Immature natural killer cell (primary cell): ENCODE measurements at regions not wholly inside any gene's neighbourhood (a gene's known extent, or its start where the extent isn't known, plus 50 kb on each side); places are given as distances from the start of the nearest gene placed in this dataset.
"Not testable (repeated sequence)": the region's sequence is repeated elsewhere in the genome, so short reads cannot be mapped to it uniquely, and the experiment has no call there.

Experiments used
- DNase-seq, 3 donors: peaks; one replicate each; pipeline ENCODE4 v3.0.0; 2022; ENCODE audit warnings: mixed read lengths in 1 of 3
- H3K27ac Mint-ChIP-seq, 6 donors: one replicate each; pipeline ENCODE4 v1.8.0; 2020; ENCODE audit warnings: mixed read lengths in 6 of 6, mild to moderate bottlenecking in 5 of 6, inconsistent platforms in 4 of 6, moderate library complexity in 3 of 6
- H3K27me3 Mint-ChIP-seq, 3 donors: one replicate each; pipeline ENCODE4 v1.8.0; 2020 to 2021; ENCODE audit warnings: low read depth in 3 of 3, mild to moderate bottlenecking in 3 of 3, mixed read lengths in 3 of 3, moderate library complexity in 3 of 3, inconsistent platforms in 1 of 3
- H3K36me3 Mint-ChIP-seq, 3 donors: one replicate each; pipeline ENCODE4 v1.8.0; 2020; ENCODE audit warnings: mixed read lengths in 3 of 3, inconsistent platforms in 2 of 3, mild to moderate bottlenecking in 2 of 3
- H3K4me1 Mint-ChIP-seq, 2 donors: one replicate each; pipeline ENCODE4 v1.8.0; 2020; ENCODE audit warnings: inconsistent platforms in 2 of 2, mild to moderate bottlenecking in 2 of 2, mixed read lengths in 2 of 2, moderate library complexity in 1 of 2
- H3K4me3 Mint-ChIP-seq, 5 donors: one replicate each; pipeline ENCODE4 v1.8.0; 2020; ENCODE audit warnings: mild to moderate bottlenecking in 5 of 5, mixed read lengths in 5 of 5, inconsistent platforms in 3 of 5, moderate library complexity in 3 of 5
- H3K9me3 Mint-ChIP-seq, 6 donors: one replicate each; pipeline ENCODE4 v1.8.0; 2020; ENCODE audit warnings: mild to moderate bottlenecking in 6 of 6, mixed read lengths in 6 of 6, inconsistent platforms in 4 of 6, moderate library complexity in 3 of 6

- H3K4me1 Mint-ChIP-seq = no peaks in the 10 kb centered on the region
- no peak overlapping the region for H3K4me3 Mint-ChIP-seq
- H3K36me3 Mint-ChIP-seq = no peaks in the 10 kb centered on the region
- no peak for DNase-seq
- H3K9me3 Mint-ChIP-seq = no peaks in the 10 kb centered on the region
- peaks cover 0 to 6% (median 4%) of the 10 kb centered on the region in 3 donors for H3K27me3 Mint-ChIP-seq
- no peak overlapping the region for H3K27ac Mint-ChIP-seq
Observed at GRCh38 chr10:8815969-8816368, 761.5 kb downstream of the GATA3 start.

DNA sequence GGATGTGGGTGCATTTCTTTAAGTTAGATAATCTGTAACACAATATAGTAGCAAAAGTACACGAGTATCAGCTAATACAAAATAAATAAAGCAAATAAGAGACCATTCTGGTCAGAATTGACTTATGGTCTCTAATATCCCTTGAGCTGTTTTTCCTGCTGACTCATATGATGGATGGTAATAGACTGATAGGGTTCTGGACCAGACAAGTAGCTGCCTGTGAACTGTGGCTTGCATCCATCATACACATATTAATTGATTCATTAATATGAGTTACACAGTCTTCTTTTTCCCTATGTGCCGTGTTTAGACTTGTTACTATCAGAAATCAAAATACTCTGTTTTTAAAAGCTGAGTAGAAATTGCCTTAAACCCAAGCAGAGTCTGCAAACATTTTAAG lies 762.8 kb downstream of the GATA3 start:
- Mint-ChIP-seq H3K4me3 (no peak overlapping the region), H3K9me3 (no peaks in the 10 kb centered on the region), H3K27ac (no peak overlapping the region), H3K27me3 (peaks cover 0 to 6% (median 4%) of the 10 kb centered on the region in 3 donors), H3K36me3 (no peaks in the 10 kb centered on the region), H3K4me1 (no peaks in the 10 kb centered on the region)
- no peak for DNase-seq

GRCh38 chr10:8825611-8826010 lies 771.1 kb downstream of the GATA3 start:
- Mint-ChIP-seq H3K4me3 (no peak overlapping the region), H3K9me3 (no peaks in the 10 kb centered on the region), H3K27me3 (peaks cover 0 to 4% (median 2%) of the 10 kb centered on the region in 3 donors), H3K36me3 (no peaks in the 10 kb centered on the region), H3K4me1 (no peaks in the 10 kb centered on the region), H3K27ac (no peak overlapping the region)
- DNase-seq = no peak

DNA sequence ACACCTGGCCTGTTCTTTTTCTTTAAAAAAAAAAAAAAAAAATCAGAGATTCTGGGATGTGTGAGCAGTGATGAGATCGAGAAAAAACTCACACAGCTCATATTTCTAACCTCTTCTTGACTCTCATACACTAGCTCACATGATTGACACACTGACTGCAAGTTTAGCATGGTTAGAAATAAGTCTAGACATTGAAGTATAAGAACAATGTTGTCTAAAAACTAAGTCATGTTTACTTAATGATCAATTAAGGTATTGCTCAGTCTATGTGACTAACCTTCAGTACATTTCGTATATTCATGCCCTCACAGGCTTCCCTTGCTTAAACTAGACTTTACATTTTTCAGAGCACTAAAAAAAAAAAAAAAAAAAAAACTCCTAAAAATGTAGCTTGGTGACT lies 775.1 kb downstream of the GATA3 start:
- no peak for DNase-seq
- H3K27ac Mint-ChIP-seq = no peak overlapping the region
- no peaks in the 10 kb centered on the region for H3K27me3 Mint-ChIP-seq
- H3K9me3 Mint-ChIP-seq = no peaks in the 10 kb centered on the region
- no peaks in the 10 kb centered on the region for H3K4me1 Mint-ChIP-seq
- H3K4me3 Mint-ChIP-seq = no peak overlapping the region
- no peaks in the 10 kb centered on the region for H3K36me3 Mint-ChIP-seq

DNA sequence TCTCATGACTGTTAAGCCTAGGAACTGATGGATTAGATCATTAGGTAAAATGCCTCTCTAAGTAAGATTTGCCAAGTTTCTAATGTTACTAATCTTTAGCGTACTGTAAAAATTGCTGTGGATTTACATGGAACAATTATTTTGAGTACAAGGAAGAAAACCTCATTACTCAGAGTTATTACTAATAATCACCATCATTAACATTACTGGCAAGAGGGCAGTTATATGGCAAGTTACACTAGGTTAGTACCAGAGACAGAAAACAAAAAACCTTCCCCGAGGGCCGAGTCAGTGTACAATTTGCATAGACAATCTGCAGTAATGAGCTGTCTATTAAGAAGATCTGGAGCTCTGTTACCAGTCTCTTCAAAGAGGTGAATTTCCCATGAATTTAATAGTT lies 775.6 kb downstream of the GATA3 start:
- Mint-ChIP-seq H3K4me1 (no peaks in the 10 kb centered on the region), H3K36me3 (no peaks in the 10 kb centered on the region), H3K4me3 (no peak overlapping the region), H3K27me3 (no peaks in the 10 kb centered on the region), H3K9me3 (peaks cover 0 to 2% (median 0%) of the 10 kb centered on the region in 6 donors), H3K27ac (no peak overlapping the region)
- no peak for DNase-seq

DNA sequence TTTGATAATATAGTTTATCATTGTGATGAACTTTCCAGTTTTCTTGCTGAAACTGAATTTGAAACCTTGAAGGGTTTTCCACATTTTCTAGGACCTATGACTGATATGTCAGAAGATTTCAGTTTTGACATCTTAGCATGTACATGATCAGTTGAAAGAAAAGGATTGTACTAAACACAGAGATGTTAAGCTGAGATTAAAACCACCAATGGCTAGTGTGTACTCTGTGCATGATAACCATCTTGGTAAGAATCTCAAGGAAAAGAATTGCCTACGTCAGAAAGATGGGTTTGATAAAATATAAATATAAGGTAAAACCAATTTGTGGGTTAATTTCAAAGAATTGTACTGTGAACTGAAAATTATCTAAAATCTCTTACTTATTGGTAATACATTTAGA lies 776.4 kb downstream of the GATA3 start:
- H3K9me3 Mint-ChIP-seq = peaks cover 0 to 3% (median 0%) of the 10 kb centered on the region in 6 donors
- no peaks in the 10 kb centered on the region for H3K4me1 Mint-ChIP-seq
- no peaks in the 10 kb centered on the region for H3K36me3 Mint-ChIP-seq
- H3K27ac Mint-ChIP-seq = no peak overlapping the region
- no peak overlapping the region for H3K4me3 Mint-ChIP-seq
- no peaks in the 10 kb centered on the region for H3K27me3 Mint-ChIP-seq
- no peak for DNase-seq

GRCh38 chr10:8835453-8836167 lies 781.1 kb downstream of the GATA3 start:
- Mint-ChIP-seq H3K4me1 (no peaks in the 10 kb centered on the region), H3K4me3 (no peak overlapping the region), H3K27me3 (peaks cover 0 to 3% (median 1%) of the 10 kb centered on the region in 3 donors), H3K36me3 (peaks cover 0 to 4% (median 0%) of the 10 kb centered on the region in 3 donors), H3K27ac (no peak overlapping the region), H3K9me3 (peaks cover 0 to 4% (median 0%) of the 10 kb centered on the region in 6 donors)
- DNase-seq = no peak

DNA sequence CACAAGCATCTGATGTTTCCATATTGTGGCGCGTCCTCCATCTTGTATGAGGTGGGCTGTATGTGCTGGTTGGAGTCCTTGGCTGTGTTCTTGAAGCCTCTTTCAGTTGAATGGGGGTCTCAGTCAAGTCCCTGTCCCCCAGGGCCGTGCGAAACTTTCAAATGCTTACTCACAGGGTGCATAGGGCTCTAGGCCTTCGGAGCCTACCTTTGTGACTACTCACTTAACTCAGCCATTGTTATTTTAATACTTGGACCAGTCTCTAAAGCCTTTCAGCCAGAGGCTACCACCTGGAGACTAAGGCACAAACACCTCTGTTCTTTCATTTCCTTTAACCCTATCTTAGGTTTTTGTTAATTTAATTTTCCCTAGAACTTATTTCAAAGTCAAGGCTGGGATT lies 785.9 kb downstream of the GATA3 start:
- no peaks in the 10 kb centered on the region for H3K4me1 Mint-ChIP-seq
- DNase-seq = no peak
- H3K36me3 Mint-ChIP-seq = peaks cover 0 to 4% (median 2%) of the 10 kb centered on the region in 3 donors
- peaks cover 1 to 5% (median 5%) of the 10 kb centered on the region in 3 donors for H3K27me3 Mint-ChIP-seq
- H3K9me3 Mint-ChIP-seq = peaks cover 0 to 10% (median 4%) of the 10 kb centered on the region in 6 donors
- H3K4me3 Mint-ChIP-seq = no peak overlapping the region
- no peak overlapping the region for H3K27ac Mint-ChIP-seq

- Mint-ChIP-seq H3K9me3 (peaks cover 0 to 15% (median 3%) of the 10 kb centered on the region in 6 donors), H3K27me3 (peaks cover 0 to 10% (median 2%) of the 10 kb centered on the region in 3 donors), H3K36me3 (peaks cover 0 to 2% (median 2%) of the 10 kb centered on the region in 3 donors), H3K4me3 (no peak overlapping the region), H3K4me1 (no peaks in the 10 kb centered on the region), H3K27ac (no peak overlapping the region)
- no peak for DNase-seq
Observed at GRCh38 chr10:8844141-8844540, 789.7 kb downstream of the GATA3 start.

DNA sequence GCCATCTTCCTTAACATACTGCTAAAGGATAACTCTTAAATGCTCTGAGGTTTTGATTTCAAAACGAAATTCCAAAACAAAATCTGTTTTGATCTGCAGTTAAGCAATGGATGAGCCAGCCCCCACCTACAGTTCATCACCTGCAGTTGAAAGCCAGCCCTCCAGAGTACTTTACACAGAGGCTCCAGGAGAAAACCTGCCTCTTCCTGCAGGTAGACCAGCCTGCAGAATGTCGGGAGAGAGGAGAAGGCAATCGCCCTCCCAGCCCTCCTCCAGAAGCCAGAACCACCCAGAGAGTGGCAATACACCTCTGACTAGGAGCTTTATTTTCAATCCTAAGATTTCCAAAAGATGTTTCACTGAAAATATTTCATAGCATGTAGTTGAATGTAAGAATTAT lies 798.1 kb downstream of the GATA3 start:
- no peak for DNase-seq
- Mint-ChIP-seq H3K36me3 (no peaks in the 10 kb centered on the region), H3K4me3 (no peak overlapping the region), H3K27me3 (peaks cover 0 to 7% (median 2%) of the 10 kb centered on the region in 3 donors), H3K4me1 (no peaks in the 10 kb centered on the region), H3K27ac (no peak overlapping the region), H3K9me3 (peaks cover 0 to 3% (median 0%) of the 10 kb centered on the region in 6 donors)

DNA sequence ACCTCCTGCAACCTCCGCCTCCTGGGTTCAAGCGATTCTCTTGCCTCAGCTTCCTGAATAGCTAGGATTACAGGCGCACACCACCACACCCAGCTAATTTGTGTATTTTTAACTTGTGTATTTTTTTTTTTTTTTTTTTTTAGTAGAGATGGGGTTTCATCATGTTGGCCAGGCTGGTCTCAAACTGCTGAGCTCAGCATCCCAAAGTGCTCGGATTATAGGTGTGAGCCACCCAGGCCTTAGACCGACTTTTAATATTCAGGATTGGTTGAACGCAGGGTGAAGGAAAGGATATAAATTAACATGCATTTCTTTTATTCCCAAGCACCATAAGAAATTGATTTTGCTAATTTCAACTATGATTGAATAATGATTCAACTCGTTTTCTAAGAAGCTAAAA lies 798.6 kb downstream of the GATA3 start:
- Mint-ChIP-seq H3K36me3 (no peaks in the 10 kb centered on the region), H3K27ac (no peak overlapping the region), H3K27me3 (peaks cover 0 to 7% (median 2%) of the 10 kb centered on the region in 3 donors), H3K4me3 (no peak overlapping the region), H3K9me3 (peaks cover 0 to 2% (median 0%) of the 10 kb centered on the region in 6 donors), H3K4me1 (no peaks in the 10 kb centered on the region)
- no peak for DNase-seq

- not testable (repeated sequence) for H3K4me1 Mint-ChIP-seq, H3K36me3 Mint-ChIP-seq, H3K4me3 Mint-ChIP-seq, DNase-seq, H3K9me3 Mint-ChIP-seq, H3K27me3 Mint-ChIP-seq, H3K27ac Mint-ChIP-seq
Observed at GRCh38 chr10:8868924-8869323, 814.4 kb downstream of the GATA3 start.

DNA sequence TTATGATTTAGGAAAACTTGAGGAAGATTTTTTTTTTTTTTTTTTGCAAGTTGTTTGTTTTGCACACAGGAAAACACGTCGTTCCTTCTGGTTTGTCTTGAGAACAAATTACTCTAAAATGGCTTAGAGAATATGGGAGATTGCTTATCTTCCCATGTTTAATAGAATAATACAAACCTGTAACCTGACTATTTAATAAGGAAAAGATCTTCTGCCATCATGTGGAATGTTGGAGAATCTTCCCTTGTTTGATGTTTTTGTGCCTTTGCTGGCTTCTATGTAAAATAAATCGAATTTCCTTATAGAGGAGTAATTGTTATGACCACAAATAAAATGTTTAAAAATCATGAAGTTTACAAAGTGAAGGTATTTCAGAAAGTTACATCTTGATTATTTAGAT lies 818.8 kb downstream of the GATA3 start:
- DNase-seq = no peak
- Mint-ChIP-seq H3K27ac (no peak overlapping the region), H3K27me3 (peaks cover 0 to 4% (median 2%) of the 10 kb centered on the region in 3 donors), H3K36me3 (no peaks in the 10 kb centered on the region), H3K9me3 (peaks cover 0 to 2% (median 0%) of the 10 kb centered on the region in 6 donors), H3K4me3 (no peak overlapping the region), H3K4me1 (no peaks in the 10 kb centered on the region)

DNA sequence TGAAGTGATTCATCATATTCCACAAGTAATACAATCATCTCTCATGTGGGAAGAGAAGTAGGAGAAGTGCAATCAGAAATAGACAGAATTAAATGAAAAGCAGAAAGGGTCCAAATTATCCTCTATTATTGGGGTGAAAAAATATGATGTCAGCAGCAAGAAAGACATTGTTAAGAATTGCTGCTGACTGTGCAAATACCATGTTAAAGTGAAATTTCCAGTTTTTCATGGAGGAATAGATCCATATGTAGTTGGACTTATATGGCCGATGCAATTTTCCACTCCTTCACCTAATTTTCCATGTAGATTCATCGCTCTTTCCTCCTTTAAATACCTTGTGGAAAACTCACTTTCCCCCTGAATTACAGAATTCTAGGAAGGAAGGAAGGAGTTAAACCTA lies 819.8 kb downstream of the GATA3 start:
- peak overlapping the region in 1 of 6 donors; percentile 65 for H3K27ac Mint-ChIP-seq
- H3K27me3 Mint-ChIP-seq = peaks cover 0 to 6% (median 4%) of the 10 kb centered on the region in 3 donors
- H3K36me3 Mint-ChIP-seq = no peaks in the 10 kb centered on the region
- no peaks in the 10 kb centered on the region for H3K4me1 Mint-ChIP-seq
- no peak for DNase-seq
- H3K9me3 Mint-ChIP-seq = peaks cover 0 to 2% (median 0%) of the 10 kb centered on the region in 6 donors
- no peak overlapping the region for H3K4me3 Mint-ChIP-seq

GRCh38 chr10:8874972-8875371 lies 820.5 kb downstream of the GATA3 start:
- Mint-ChIP-seq H3K4me3 (no peak overlapping the region), H3K9me3 (peaks cover 0 to 2% (median 0%) of the 10 kb centered on the region in 6 donors), H3K27ac (no peak overlapping the region), H3K27me3 (peaks cover 0 to 6% (median 4%) of the 10 kb centered on the region in 3 donors), H3K36me3 (no peaks in the 10 kb centered on the region), H3K4me1 (no peaks in the 10 kb centered on the region)
- no peak for DNase-seq
